ENCODE measurements at regions not wholly inside any gene's neighbourhood (a gene's known extent, or its start where the extent isn't known, plus 50 kb on each side); places are given as distances from the start of the nearest gene placed in this dataset.

DNA sequence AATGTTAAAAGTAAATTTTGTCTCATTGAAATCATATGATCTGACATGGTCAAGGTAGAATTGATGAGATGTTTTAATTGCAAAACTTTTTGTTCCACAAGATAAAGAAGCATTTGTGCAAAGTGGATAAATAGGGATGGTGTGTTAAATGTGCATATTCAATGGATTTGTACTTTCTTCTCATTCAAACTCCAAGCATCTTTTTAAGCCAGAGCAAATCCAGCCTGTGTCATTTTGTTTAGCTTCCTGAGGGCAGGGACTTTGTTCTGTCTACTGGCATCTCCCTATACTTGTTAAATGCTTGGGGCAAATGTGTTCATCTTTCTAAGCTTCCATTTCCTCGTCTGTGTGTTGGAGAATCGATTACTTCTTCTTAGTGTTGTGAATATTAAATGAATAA is 200.3 kb downstream of the SLIT2 start:
- FAIRE-seq (no peak), DNase-seq (ENCODE audit: low read depth, low spot score) (no peak)
- no peak overlapping the region for H3K4me3 ChIP-seq (replicated peaks in 1 of 3; ENCODE audit: insufficient read depth in 1 of 3, low read depth in 1 of 3, low read length in 3 of 3)
- CTCF ChIA-PET, result no interaction called here
- H3K79me2 ChIP-seq (ENCODE audit: control insufficient read depth, insufficient read depth, low read length), result no peaks in the 10 kb centered on the region
- H3K27ac ChIP-seq (ENCODE audit: insufficient read depth, low read depth, low read length), result no peak overlapping the region
- H3K9me1 ChIP-seq (replicated peaks; ENCODE audit: control insufficient read depth, extremely low read depth, insufficient read depth, low read length), result no peaks in the 10 kb centered on the region
- no peak overlapping the region for H3K9ac ChIP-seq (replicated peaks; ENCODE audit: extremely low read depth, insufficient read depth, low read length)
- no peaks in the 10 kb centered on the region for H3K27me3 ChIP-seq (ENCODE audit: control insufficient read depth in 2 of 2, insufficient read depth in 2 of 2, low read length in 2 of 2)
- POLR2A ChIA-PET, result no interaction called here
- BruUV-seq (replicated peaks), result no TSS peak
- no peaks in the 10 kb centered on the region for H3K9me3 ChIP-seq (replicated peaks; ENCODE audit: control insufficient read depth, insufficient read depth, low read length)
- TF ChIP-seq JUN (IDR thresholded peaks at IDR 0.05; ENCODE audit: borderline replicate concordance, insufficient read depth, insufficient read length, low read depth), result no peak
- TF ChIP-seq EZH2 (IDR thresholded peaks at IDR 0.05; ENCODE audit: borderline replicate concordance, low read depth, low read length, severe bottlenecking), result no peak
- TF ChIP-seq POLR2AphosphoS5 (IDR thresholded peaks at IDR 0.05; ENCODE audit: insufficient read depth, low read depth, low read length), result no peak
- TF ChIP-seq GATA2 (IDR thresholded peaks at IDR 0.05; ENCODE audit: insufficient read depth, insufficient read length, low read depth, low read length), result no peak
- TF ChIP-seq MYC (IDR thresholded peaks at IDR 0.05; ENCODE audit: low read depth, low read length), result no peak
- TF ChIP-seq POLR2A (IDR thresholded peaks at IDR 0.05; ENCODE audit: low read depth, low read length), result no peak
- TF ChIP-seq, protein P1, sequence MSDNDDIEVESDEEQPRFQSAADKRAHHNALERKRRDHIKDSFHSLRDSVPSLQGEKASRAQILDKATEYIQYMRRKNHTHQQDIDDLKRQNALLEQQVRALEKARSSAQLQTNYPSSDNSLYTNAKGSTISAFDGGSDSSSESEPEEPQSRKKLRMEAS (IDR thresholded peaks at IDR 0.05; ENCODE audit: insufficient read depth, insufficient read length), result no peak
- TF ChIP-seq, protein P2, sequence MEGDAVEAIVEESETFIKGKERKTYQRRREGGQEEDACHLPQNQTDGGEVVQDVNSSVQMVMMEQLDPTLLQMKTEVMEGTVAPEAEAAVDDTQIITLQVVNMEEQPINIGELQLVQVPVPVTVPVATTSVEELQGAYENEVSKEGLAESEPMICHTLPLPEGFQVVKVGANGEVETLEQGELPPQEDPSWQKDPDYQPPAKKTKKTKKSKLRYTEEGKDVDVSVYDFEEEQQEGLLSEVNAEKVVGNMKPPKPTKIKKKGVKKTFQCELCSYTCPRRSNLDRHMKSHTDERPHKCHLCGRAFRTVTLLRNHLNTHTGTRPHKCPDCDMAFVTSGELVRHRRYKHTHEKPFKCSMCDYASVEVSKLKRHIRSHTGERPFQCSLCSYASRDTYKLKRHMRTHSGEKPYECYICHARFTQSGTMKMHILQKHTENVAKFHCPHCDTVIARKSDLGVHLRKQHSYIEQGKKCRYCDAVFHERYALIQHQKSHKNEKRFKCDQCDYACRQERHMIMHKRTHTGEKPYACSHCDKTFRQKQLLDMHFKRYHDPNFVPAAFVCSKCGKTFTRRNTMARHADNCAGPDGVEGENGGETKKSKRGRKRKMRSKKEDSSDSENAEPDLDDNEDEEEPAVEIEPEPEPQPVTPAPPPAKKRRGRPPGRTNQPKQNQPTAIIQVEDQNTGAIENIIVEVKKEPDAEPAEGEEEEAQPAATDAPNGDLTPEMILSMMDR (IDR thresholded peaks at IDR 0.05; ENCODE audit: extremely low read depth in 1 of 2, insufficient read depth in 1 of 2, low read depth in 1 of 2, low read length in 2 of 2), result no peak
- TF ChIP-seq FOS (IDR thresholded peaks at IDR 0.05; ENCODE audit: borderline replicate concordance, insufficient read depth, low read length), result no peak
- intact Hi-C loops (cut with micrococcal nuclease) (no loop called here), dilution Hi-C loops (cut with MboI; ENCODE audit: extremely low pct_ligation_motif_present, low sequenced_read_pairs) (no loop called here)
- H3K4me2 ChIP-seq (ENCODE audit: insufficient read depth, low read length), result no peak overlapping the region
- H3K4me1 ChIP-seq (ENCODE audit: control insufficient read depth, extremely low read depth, insufficient read depth, low read length), result peaks cover 10% of the 10 kb centered on the region
- no peaks in the 10 kb centered on the region for H3K36me3 ChIP-seq (ENCODE audit: control insufficient read depth in 2 of 2, extremely low read depth in 1 of 2, insufficient read depth in 2 of 2, low read length in 2 of 2)
- no peak overlapping the region for H2AFZ ChIP-seq (ENCODE audit: low read depth, low read length)
- H4K20me1 ChIP-seq (replicated peaks; ENCODE audit: control insufficient read depth, extremely low read depth, insufficient read depth, low read length), result no peaks in the 10 kb centered on the region

Measured in endothelial cell of umbilical vein (primary cell).